GM21367 (cell line): ENCODE measurements at regions not wholly inside any gene's neighbourhood (a gene's known extent, or its start where the extent isn't known, plus 50 kb on each side); places are given as distances from the start of the nearest gene placed in this dataset.

Experiments
- ATAC-seq: cut with Tn5 transposase; IDR thresholded peaks from one replicate; pipeline ENCODE4 v1.9.1; 2021; ENCODE audit not compliant: unreplicated experiment

- ATAC-seq, result peak; percentile 26
These were observed 362.5 kb upstream of the TNP1 start for GRCh38 chr2:217222309-217222910.

GRCh38 chr2:217220228-217221013, 360.6 kb upstream of the TNP1 start:
- no peak for ATAC-seq

- no peak for ATAC-seq
These were observed 359.3 kb upstream of the TNP1 start for GRCh38 chr2:217219164-217219520.

- peak; percentile 49 for ATAC-seq
These were observed 358.7 kb upstream of the TNP1 start for GRCh38 chr2:217218269-217219163.

GRCh38 chr2:217216982-217217381, 357.1 kb upstream of the TNP1 start:
- ATAC-seq, result no peak

- ATAC-seq, result no peak
These were observed 356.5 kb upstream of the TNP1 start for GRCh38 chr2:217216316-217216715.

GRCh38 chr2:217215877-217216276, 356.0 kb upstream of the TNP1 start:
- no peak for ATAC-seq

GRCh38 chr2:217208867-217209266, 349.0 kb upstream of the TNP1 start:
- ATAC-seq, result no peak

GRCh38 chr2:217207699-217208010, 347.8 kb upstream of the TNP1 start:
- no peak for ATAC-seq

- no peak for ATAC-seq
These were observed 347.2 kb upstream of the TNP1 start for GRCh38 chr2:217206907-217207698.

- no peak for ATAC-seq
These were observed 346.3 kb upstream of the TNP1 start for GRCh38 chr2:217206016-217206725.

- ATAC-seq, result no peak
These were observed 344.5 kb upstream of the TNP1 start for GRCh38 chr2:217204358-217204757.

- ATAC-seq, result no peak
These were observed 343.2 kb upstream of the TNP1 start for GRCh38 chr2:217203086-217203485.

GRCh38 chr2:217199255-217199630, 339.4 kb upstream of the TNP1 start:
- ATAC-seq, result no peak

GRCh38 chr2:217195658-217196446, 336.0 kb upstream of the TNP1 start:
- no peak for ATAC-seq

GRCh38 chr2:217195016-217195415, 335.2 kb upstream of the TNP1 start:
- no peak for ATAC-seq

GRCh38 chr2:217193431-217194340, 333.8 kb upstream of the TNP1 start:
- no peak for ATAC-seq

- ATAC-seq, result no peak
These were observed 332.5 kb upstream of the TNP1 start for GRCh38 chr2:217192366-217192765.

GRCh38 chr2:217189747-217190146, 329.9 kb upstream of the TNP1 start:
- ATAC-seq, result no peak
